ES-I3 (cell line): ENCODE measurements at regions not wholly inside any gene's neighbourhood (a gene's known extent, or its start where the extent isn't known, plus 50 kb on each side); places are given as distances from the start of the nearest gene placed in this dataset.
A peak's percentile ranks its signal among the peaks of the same experiment; 100 is the strongest.
"Not testable (repeated sequence)": the region's sequence is repeated elsewhere in the genome, so short reads cannot be mapped to it uniquely, and the experiment has no call there.

ENCODE experiments used
- H3K36me3 ChIP-seq: 2 replicates; pipeline ENCODE4 v1.6.1; 2013; ENCODE audit warnings: mild to moderate bottlenecking, low read length, control low read depth, moderate library complexity; ENCODE audit not compliant: insufficient read depth
- H3K4me1 ChIP-seq: 2 replicates; pipeline ENCODE4 v1.6.1; 2013; ENCODE audit warnings: mild to moderate bottlenecking, control low read depth, low read length; ENCODE audit not compliant: insufficient read depth
- H3K9ac ChIP-seq: 2 replicates; pipeline ENCODE4 v1.6.1; 2013; ENCODE audit warnings: low read depth, mild to moderate bottlenecking, low read length, moderate library complexity
- H3K9me3 ChIP-seq: 2 replicates; pipeline ENCODE4 v1.6.1; 2013; ENCODE audit warnings: mild to moderate bottlenecking, low read length, moderate library complexity; ENCODE audit not compliant: control insufficient read depth, insufficient read depth

DNA sequence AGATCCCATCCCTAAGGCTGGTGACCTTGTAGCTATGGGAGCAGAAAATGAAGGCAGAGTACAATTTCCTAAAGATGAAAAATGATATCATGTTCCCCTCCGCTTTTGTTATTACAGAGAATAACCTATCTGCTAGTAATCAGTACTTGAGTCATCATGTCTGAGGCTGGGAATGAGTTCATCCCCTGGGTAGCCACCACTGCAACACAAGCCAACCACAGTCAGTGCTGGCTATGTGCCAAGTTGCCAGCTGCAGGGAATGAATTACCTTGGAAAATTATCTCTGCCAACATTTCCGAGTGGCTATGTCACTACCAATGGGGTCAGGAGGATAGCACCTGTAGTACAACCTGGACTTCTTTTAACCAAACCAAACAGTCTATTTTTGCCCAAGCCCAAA lies 1094.7 kb upstream of the DDX18 start:
- Histone ChIP-seq H3K9ac (no peak overlapping the region), H3K9me3 (peaks cover 7% of the 10 kb centered on the region; the same call in 1 of the 2 replicates), H3K4me1 (no peaks in the 10 kb centered on the region; the same call in 1 of the 2 replicates), H3K36me3 (no peaks in the 10 kb centered on the region)

DNA sequence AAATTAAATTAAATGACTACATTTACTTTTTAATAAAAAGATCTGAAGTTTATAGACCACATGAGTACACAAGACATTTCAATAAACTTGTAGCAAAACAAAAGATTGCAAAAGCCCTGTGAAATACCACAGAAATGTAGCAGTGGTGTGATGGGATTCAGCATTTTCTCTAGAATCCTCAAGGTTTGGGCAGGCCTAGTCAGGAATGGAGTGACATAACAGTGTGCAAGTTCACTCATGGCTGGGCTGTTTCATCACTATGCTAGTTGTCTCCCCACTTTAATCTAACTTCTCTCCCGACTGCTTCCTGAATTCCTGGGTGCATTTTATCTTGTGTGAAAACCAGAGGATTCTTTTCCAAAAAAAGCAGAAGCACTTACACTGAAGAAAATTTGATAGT lies 1089.9 kb upstream of the DDX18 start:
- H3K9me3 ChIP-seq, result peaks cover 7% of the 10 kb centered on the region; the same call in 1 of the 2 replicates
- no peaks in the 10 kb centered on the region for H3K4me1 ChIP-seq
- H3K36me3 ChIP-seq, result no peaks in the 10 kb centered on the region
- H3K9ac ChIP-seq, result no peak overlapping the region

DNA sequence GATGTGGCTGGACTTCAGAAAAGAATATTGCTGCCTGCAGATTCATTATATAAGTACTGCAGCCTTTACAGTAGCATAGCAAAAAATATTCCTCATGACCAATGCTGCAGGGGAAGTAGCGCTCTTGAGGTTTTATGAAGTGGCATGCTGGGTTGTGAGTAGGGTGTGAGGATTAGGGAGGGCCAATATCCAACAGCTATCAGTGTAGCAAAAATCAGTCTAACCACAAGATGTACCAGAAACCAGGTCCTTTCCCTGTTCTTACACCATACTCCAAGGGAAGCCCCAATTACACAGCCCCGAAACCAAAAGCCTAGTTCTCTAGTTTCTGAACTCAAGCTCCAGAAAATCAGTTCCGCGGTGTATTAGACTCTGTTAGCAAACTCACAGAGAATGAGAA lies 1082.2 kb upstream of the DDX18 start:
- no peaks in the 10 kb centered on the region for H3K9me3 ChIP-seq
- H3K4me1 ChIP-seq, result no peaks in the 10 kb centered on the region
- no peak overlapping the region for H3K9ac ChIP-seq
- H3K36me3 ChIP-seq, result no peaks in the 10 kb centered on the region

DNA sequence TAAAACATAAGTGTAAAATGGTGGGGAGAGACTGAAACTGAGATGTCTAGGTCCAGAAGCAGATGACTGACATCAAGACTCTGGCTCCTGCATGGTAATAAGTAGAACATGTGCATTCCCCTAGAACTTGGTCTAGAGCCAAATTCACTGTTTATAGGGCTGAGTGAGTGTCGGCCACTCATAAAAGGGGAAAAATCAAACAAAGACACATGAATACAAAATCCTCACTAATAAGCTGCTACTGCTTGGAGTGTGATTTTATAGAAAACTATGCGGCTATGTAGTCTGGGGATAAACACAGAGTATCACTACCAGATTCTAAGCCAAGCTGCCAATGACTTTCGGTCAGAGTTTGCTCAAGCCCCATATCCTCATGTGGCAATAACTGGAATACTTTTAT lies 1080.8 kb upstream of the DDX18 start:
- no peaks in the 10 kb centered on the region for H3K4me1 ChIP-seq
- H3K9me3 ChIP-seq, result no peaks in the 10 kb centered on the region
- no peaks in the 10 kb centered on the region for H3K36me3 ChIP-seq
- H3K9ac ChIP-seq, result no peak overlapping the region

DNA sequence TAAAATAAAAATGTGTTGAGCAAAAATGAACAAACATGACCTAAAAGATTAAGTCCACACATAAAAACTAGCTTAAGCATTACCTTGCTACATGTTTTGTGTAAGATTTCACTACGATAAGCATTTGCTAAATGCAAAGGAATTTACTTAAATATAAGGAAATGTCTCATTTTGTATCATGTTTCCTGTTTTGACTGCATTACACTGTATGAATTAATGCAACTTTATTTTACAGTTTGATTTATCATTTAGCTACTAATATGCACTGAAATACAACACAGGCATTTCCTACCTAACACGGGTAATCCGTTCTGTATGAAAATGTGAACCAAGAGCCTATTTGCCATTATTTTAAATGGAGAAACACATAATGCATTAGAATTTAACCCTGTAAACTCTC lies 1076.5 kb upstream of the DDX18 start:
- Histone ChIP-seq H3K36me3 (no peaks in the 10 kb centered on the region), H3K4me1 (no peaks in the 10 kb centered on the region), H3K9me3 (no peaks in the 10 kb centered on the region), H3K9ac (no peak overlapping the region)

DNA sequence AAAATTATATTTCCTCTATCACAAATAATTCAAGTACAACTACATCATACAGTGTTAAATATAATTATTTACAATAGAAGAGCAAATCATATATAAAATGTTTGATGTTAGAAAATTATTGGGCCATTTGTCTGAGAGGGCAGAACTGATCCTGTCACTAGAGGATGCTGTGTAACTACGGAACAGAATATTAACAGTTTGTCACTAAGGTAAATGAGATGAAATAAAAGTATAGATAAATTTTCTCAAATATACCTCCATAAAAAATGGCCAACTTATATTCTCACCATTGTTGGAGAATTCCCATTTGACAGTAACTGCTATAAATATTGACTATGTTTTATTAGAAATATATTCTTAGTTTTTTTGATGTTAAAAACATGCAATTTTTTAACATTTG lies 1067.4 kb upstream of the DDX18 start:
- Histone ChIP-seq H3K4me1 (no peaks in the 10 kb centered on the region), H3K36me3 (no peaks in the 10 kb centered on the region), H3K9me3 (no peaks in the 10 kb centered on the region), H3K9ac (no peak overlapping the region)

DNA sequence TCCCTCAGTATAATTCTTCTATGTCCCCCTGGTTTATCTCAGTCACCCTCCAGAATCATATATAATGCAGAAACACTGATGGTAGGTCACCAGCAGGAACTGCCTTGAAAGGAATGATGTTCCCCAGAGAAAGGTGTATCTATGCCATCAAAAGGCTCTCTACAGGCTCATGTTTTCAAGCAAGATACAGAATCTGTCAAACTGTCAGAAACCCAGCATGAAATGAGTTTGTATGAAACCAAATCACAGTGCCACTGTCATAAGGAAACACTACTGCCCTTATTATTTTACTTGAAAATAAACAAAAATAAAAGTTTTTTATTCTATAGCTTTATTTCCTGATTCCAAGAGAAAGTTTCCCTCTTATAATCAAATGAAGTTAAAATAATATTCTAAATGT lies 1064.5 kb upstream of the DDX18 start:
- Histone ChIP-seq H3K36me3 (no peaks in the 10 kb centered on the region), H3K4me1 (no peaks in the 10 kb centered on the region), H3K9me3 (no peaks in the 10 kb centered on the region), H3K9ac (no peak overlapping the region)

DNA sequence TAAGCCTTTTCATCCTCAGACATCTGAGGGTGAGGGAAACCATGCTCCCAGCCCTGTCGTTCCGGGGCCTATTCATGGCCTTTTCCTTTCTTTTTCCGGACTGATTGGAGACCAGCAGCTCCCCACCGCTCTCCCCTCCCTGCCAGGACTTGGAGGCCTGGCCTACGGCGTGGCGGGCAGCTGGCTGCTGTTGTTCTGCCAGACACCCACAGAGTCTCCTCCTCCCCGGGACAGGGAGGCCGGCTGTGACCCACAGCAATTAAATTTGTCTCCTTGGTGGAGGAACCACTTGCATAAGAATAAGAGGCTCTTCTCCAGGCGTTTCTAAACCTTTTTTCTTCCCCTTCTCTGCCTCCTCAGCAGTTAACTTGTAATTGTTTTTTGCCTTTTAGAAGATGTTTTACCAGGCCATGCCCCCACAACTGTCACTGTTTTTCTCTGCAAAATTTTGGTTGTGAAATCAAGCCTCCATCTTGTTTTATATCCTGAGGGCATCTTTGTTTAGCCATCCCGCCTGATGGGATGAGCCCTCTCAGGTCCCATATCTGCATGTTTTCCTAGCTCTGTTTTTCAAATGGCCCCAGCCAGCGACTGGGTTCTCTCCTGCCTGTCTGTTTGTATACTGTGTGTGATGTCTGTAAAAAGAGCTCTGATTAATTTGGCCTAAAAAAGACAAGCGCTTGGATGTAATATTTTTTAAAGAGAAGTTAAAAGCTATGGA lies 1060.0 kb upstream of the DDX18 start:
- peak overlapping the region; percentile 5; the same call in 1 of the 2 replicates for H3K9ac ChIP-seq
- H3K36me3 ChIP-seq, result no peaks in the 10 kb centered on the region
- no peaks in the 10 kb centered on the region for H3K9me3 ChIP-seq
- H3K4me1 ChIP-seq, result 0 out of 2 replicates have a peak, but pooled peaks cover 3% of the 10 kb centered on the region

DNA sequence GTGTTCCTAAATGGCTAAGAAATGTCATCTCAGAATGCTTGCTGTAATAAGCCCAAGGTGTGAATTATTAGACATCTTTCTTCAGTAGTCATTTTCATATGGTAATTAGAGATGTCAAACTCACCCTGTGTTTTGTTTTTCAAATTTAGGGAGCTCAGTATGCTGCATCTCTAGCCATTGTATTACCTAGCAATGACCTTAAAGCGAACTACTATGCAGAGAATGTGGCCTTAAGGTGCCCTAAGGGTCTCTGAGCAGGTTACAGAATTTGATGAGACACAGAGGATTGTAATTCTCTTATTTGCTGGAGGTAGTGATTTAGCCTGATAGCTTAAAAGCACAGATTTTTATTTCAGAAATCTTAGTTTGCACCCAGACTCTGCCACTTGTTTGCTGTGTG lies 1052.6 kb upstream of the DDX18 start:
- Histone ChIP-seq H3K4me1 (no peaks in the 10 kb centered on the region), H3K9me3 (no peaks in the 10 kb centered on the region), H3K36me3 (no peaks in the 10 kb centered on the region), H3K9ac (no peak overlapping the region)

DNA sequence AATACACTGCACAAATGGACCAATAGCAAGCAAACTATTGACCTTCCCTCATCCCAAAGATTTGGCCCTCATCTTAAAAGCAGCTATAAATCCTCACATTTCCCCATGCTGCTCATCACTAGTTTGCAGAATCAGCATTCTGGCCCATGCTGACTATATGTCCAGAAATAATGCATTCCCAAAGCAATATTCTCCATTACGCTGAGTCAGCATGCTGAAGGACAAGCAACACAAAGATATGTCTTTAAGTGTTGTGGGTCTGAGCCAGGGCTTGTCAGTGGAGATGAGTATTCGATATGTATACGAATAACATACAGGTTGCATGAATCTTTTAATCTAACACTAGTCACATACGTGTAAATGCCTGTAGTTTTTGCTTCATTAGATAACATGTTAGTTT lies 1045.0 kb upstream of the DDX18 start:
- Histone ChIP-seq H3K4me1 (no peaks in the 10 kb centered on the region), H3K9me3 (no peaks in the 10 kb centered on the region), H3K9ac (no peak overlapping the region), H3K36me3 (no peaks in the 10 kb centered on the region)

DNA sequence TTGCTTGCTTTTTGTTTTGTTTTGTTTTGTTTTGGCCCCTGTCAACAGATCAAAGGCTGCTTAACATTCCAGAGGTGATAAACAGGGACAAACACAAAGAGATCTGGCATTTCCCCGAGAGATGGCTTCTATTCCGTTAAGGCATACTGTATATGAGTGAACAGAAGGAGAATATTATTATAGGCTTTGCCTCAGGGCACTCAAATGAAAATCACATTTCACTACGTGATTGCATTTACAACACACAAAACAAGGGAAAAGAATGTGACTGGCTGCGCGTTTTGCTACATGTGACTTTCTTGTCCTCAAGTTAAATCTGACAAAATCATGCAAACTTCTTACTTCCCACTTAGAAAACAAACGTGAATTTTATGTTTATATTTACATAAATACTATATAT lies 1037.9 kb upstream of the DDX18 start:
- H3K4me1 ChIP-seq, result no peaks in the 10 kb centered on the region
- no peaks in the 10 kb centered on the region for H3K36me3 ChIP-seq

DNA sequence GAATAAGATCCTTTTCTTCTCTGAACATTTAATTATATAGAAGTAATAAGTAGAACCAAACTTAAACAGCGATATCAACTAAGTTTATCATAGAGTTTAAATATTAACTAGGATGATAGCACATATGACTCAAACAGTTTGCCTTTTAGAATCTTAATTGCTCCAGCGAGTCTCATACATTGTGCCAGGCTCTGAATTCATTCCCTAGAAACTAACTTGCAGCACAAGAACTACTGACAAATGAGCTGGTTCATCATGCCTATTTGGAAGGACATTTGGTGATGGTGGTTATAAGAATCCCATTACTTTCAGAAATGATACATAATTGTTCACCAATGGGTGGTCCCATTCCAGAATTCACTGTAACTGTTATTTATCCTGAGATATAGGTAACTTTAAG lies 1026.6 kb upstream of the DDX18 start:
- Histone ChIP-seq H3K9ac (no peak overlapping the region), H3K4me1 (peaks cover 9% of the 10 kb centered on the region; the same call in 1 of the 2 replicates), H3K9me3 (no peaks in the 10 kb centered on the region), H3K36me3 (no peaks in the 10 kb centered on the region)

More for the DNA sequence above, 1037.9 kb upstream of the DDX18 start:
- H3K9me3 ChIP-seq, result no peaks in the 10 kb centered on the region
- no peak overlapping the region for H3K9ac ChIP-seq

DNA sequence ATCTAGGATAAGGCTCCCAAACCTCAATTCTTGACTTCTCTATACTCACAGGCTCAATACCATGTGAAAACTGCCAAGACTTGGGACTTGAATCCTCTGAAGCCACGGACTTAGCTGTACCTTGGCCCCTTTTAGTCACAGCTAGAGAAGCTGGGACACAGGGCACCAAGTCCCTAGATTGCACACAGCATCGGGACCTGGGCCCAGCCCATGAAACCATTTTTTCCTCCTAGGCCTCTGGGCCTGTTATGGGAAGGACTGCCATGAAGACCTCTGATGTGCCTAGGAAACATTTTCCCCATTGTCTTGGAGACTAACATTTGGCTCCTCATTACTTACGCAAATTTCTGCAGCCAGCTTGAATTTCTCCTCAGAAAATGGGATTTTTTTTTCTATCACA lies 1011.8 kb upstream of the DDX18 start:
- H3K9me3 ChIP-seq, result peaks cover 6% of the 10 kb centered on the region
- no peaks in the 10 kb centered on the region for H3K36me3 ChIP-seq
- H3K9ac ChIP-seq, result no peak overlapping the region
- H3K4me1 ChIP-seq, result no peaks in the 10 kb centered on the region

DNA sequence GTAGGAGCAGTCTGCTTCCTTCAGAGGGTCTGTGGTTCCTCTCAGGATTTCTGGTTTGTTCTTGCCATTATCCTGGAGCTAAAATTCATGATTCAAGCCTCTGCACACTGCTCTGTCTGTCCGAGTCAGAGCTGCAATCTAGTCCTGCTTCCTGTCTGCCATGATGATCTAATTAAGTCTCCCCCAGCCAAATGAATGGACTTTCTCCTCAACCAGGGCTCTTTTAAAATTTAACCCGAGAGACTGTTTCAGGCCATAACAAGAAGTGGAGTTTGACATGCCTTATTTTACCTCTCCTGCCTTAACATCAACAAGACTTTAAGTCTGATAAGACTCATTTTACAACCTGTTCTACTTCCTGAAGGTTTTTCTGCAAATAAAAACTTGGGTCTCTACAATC lies 1009.6 kb upstream of the DDX18 start:
- H3K36me3 ChIP-seq, result no peaks in the 10 kb centered on the region
- no peaks in the 10 kb centered on the region for H3K4me1 ChIP-seq
- H3K9ac ChIP-seq, result no peak overlapping the region

DNA sequence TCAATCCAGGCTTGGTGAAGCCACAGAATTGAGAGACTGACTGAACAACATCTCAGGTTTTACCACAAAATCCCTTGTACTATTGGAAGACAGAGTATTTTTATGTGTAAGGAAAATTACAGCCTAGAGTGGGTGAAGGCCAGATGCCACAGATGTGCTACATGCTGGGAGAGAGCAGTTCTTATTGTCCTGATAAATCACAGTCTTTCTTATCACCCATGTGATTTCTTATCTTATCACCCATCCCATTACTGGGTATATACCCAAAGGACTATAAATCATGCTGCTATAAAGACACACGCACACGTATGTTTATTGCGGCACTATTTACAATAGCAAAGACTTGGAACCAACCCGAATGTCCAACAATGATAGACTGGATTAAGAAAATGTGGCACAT lies 1008.0 kb upstream of the DDX18 start:
- H3K9ac ChIP-seq, H3K9me3 ChIP-seq, H3K4me1 ChIP-seq, H3K36me3 ChIP-seq: not testable (repeated sequence)

More for the DNA sequence above, 1009.6 kb upstream of the DDX18 start:
- peaks cover 6% of the 10 kb centered on the region for H3K9me3 ChIP-seq
